ENCODE measurements at regions not wholly inside any gene's neighbourhood (a gene's known extent, or its start where the extent isn't known, plus 50 kb on each side); places are given as distances from the start of the nearest gene placed in this dataset.

- Histone ChIP-seq H3K36me3 (ENCODE audit: control insufficient read depth in 2 of 2, insufficient read depth in 2 of 2, low read length in 1 of 2) (no peaks in the 10 kb centered on the region), H2AFZ (ENCODE audit: control insufficient read depth, low read depth, low read length) (no peak overlapping the region), H3K27me3 (replicated peaks in 1 of 2; ENCODE audit: control insufficient read depth in 2 of 2, insufficient read depth in 2 of 2, low read length in 1 of 2) (peaks cover 0 to 5% of the 10 kb centered on the region in 2 experiments; a peak in 3 of 4 replicates), H3K4me1 (ENCODE audit: control insufficient read depth, insufficient read depth, low read length) (no peaks in the 10 kb centered on the region), H3K27ac (ENCODE audit: control insufficient read depth, insufficient read depth) (no peak overlapping the region), H3K4me2 (ENCODE audit: control insufficient read depth, insufficient read depth) (no peak overlapping the region), H3K4me3 (no peak overlapping the region), H3K9ac (ENCODE audit: control insufficient read depth, insufficient read depth, low read length) (no peak overlapping the region), H3K79me2 (ENCODE audit: control insufficient read depth, insufficient read depth, low read length) (no peaks in the 10 kb centered on the region), H4K20me1 (ENCODE audit: control insufficient read depth, insufficient read depth) (no peaks in the 10 kb centered on the region), H3K9me3 (replicated peaks; ENCODE audit: control insufficient read depth, insufficient read depth, low read length) (no peaks in the 10 kb centered on the region)
- DNase-seq (ENCODE audit: low read depth, low spot score) (no peak), FAIRE-seq (no peak), ATAC-seq (no peak)
- no TSS peak for BruUV-seq (replicated peaks)
- RAD21 ChIA-PET (ENCODE audit: unreplicated experiment): no interaction called here
- SMC1A ChIA-PET (ENCODE audit: uncharacterized antibody, unreplicated experiment): no interaction called here
- POLR2A ChIA-PET: no interaction called here
- in situ Hi-C loops (cut with MboI): no loop called here
- intact Hi-C loops (cut with micrococcal nuclease; ENCODE audit: unreplicated experiment): no loop called here
- CTCF ChIA-PET: no interaction called here
- 18% methylated on average over 4 of the region's 4 CpGs for WGBS (ENCODE audit: insufficient coverage, insufficient replicate concordance, low lambda C conversion rate, missing lambda C conversion rate)
- TF ChIP-seq RCOR1 (conservative IDR thresholded peaks at IDR 0.05; ENCODE audit: low read depth, low read length): no peak
- TF ChIP-seq DPF2 (IDR thresholded peaks at IDR 0.05): no peak
- no peak for TF ChIP-seq ZZZ3 (IDR thresholded peaks at IDR 0.05; ENCODE audit: control insufficient read depth, insufficient read length, low read depth)
- no peak for TF ChIP-seq ASH2L (IDR thresholded peaks at IDR 0.05; ENCODE audit: borderline replicate concordance, low read depth)
- TF ChIP-seq CREB1 (IDR thresholded peaks at IDR 0.05; ENCODE audit: low read depth): no peak
- TF ChIP-seq PKNOX1 (IDR thresholded peaks at IDR 0.05): no peak
- no peak for TF ChIP-seq TCF3 (IDR thresholded peaks at IDR 0.05; ENCODE audit: borderline replicate concordance, insufficient read depth, low read depth, low read length)
- TF ChIP-seq GATAD2B (conservative IDR thresholded peaks at IDR 0.05; ENCODE audit: low read depth): no peak
- no peak for TF ChIP-seq MLLT1 (IDR thresholded peaks at IDR 0.05)
- TF ChIP-seq ATF3 (IDR thresholded peaks at IDR 0.05; ENCODE audit: borderline replicate concordance, extremely low read depth, low read depth, low read length): no peak
- TF ChIP-seq NR2F1 (conservative IDR thresholded peaks at IDR 0.05): no peak
- TF ChIP-seq IRF3 (IDR thresholded peaks at IDR 0.05): no peak
- TF ChIP-seq IKZF1 (conservative IDR thresholded peaks at IDR 0.05): no peak
- TF ChIP-seq CHD1 (IDR thresholded peaks at IDR 0.05; ENCODE audit: low read depth, low read length): no peak
- no peak for TF ChIP-seq SIN3A (IDR thresholded peaks at IDR 0.05; ENCODE audit: low read depth, low read length)
- TF ChIP-seq NKRF (conservative IDR thresholded peaks at IDR 0.05): no peak
- no peak for TF ChIP-seq POLR2AphosphoS5 (IDR thresholded peaks at IDR 0.05; ENCODE audit: low read length)
- no peak for TF ChIP-seq ZNF217 (IDR thresholded peaks at IDR 0.05)
Observed at GRCh38 chr13:44221657-44222056, 152.0 kb upstream of the SERP2 start.

Measured in GM12878 (cell line).